ENCODE measurements at regions not wholly inside any gene's neighbourhood (a gene's known extent, or its start where the extent isn't known, plus 50 kb on each side); places are given as distances from the start of the nearest gene placed in this dataset.

GRCh38 chr4:43103048-43103447 is 210.5 kb downstream of the GRXCR1 start:
- TF ChIP-seq CTCF (IDR thresholded peaks at IDR 0.05) (no peak), POLR2A (IDR thresholded peaks at IDR 0.05) (no peak), EP300 (IDR thresholded peaks at IDR 0.05) (no peak), POLR2AphosphoS5 (IDR thresholded peaks at IDR 0.05) (no peak)
